Endothelial cell (in vitro differentiated cells): ENCODE measurements at regions not wholly inside any gene's neighbourhood (a gene's known extent, or its start where the extent isn't known, plus 50 kb on each side); places are given as distances from the start of the nearest gene placed in this dataset.

ENCODE experiments used
- DNase-seq: peaks from one replicate; pipeline ENCODE4 v3.0.0; 2021; ENCODE audit warnings: low spot score
- H3K27ac Mint-ChIP-seq: one replicate; pipeline ENCODE4 v1.8.0; 2021; ENCODE audit warnings: mixed read lengths, inconsistent platforms; ENCODE audit not compliant: unreplicated experiment
- H3K27me3 Mint-ChIP-seq: one replicate; pipeline ENCODE4 v1.8.0; 2021; ENCODE audit warnings: mild to moderate bottlenecking, moderate library complexity, mixed read lengths, inconsistent platforms; ENCODE audit not compliant: unreplicated experiment
- H3K36me3 Mint-ChIP-seq: one replicate; pipeline ENCODE4 v1.8.0; 2021; ENCODE audit warnings: mild to moderate bottlenecking, low read depth, mixed read lengths, inconsistent platforms; ENCODE audit not compliant: unreplicated experiment
- H3K4me1 Mint-ChIP-seq: one replicate; pipeline ENCODE4 v1.8.0; 2021; ENCODE audit warnings: mild to moderate bottlenecking, mixed read lengths, inconsistent platforms; ENCODE audit not compliant: unreplicated experiment
- H3K4me3 Mint-ChIP-seq: one replicate; pipeline ENCODE4 v1.8.0; 2021; ENCODE audit warnings: mild to moderate bottlenecking, mixed read lengths, inconsistent platforms; ENCODE audit not compliant: unreplicated experiment
- H3K9me3 Mint-ChIP-seq: one replicate; pipeline ENCODE4 v1.8.0; 2021; ENCODE audit warnings: mixed read lengths, inconsistent platforms; ENCODE audit not compliant: unreplicated experiment
- TF ChIP-seq, protein P1 (sequence below): fragments of 200-600 bp; sonication (generic); IDR thresholded peaks from one replicate; pipeline ENCODE4 v1.5.0; 2021; ENCODE audit warnings: antibody characterized with exemption; ENCODE audit not compliant: unreplicated experiment

DNA sequence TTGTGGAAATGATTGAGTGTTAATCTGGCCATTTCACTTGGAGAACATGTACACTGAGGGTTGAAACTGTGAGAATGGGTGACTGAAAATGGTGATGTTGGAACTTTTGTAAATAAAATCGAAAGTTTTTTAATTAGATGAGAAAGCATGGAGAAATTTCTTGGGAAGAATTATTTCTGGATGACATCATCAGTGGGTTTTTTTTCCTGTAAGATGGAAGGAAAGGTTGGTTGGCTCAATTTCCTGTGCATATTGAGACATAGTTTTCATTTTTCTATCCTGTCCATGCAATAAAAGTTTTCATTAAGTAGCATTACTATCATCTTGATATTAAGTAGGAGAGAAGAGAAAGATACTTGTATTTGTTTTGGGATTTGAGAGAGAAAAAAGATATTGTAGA lies 120.6 kb upstream of the HTR2A start:
- DNase-seq = no peak
- H3K36me3 Mint-ChIP-seq = no peaks in the 10 kb centered on the region
- H3K4me3 Mint-ChIP-seq = no peak overlapping the region
- no peak overlapping the region for H3K27ac Mint-ChIP-seq
- no peaks in the 10 kb centered on the region for H3K27me3 Mint-ChIP-seq
- TF ChIP-seq, protein P1, sequence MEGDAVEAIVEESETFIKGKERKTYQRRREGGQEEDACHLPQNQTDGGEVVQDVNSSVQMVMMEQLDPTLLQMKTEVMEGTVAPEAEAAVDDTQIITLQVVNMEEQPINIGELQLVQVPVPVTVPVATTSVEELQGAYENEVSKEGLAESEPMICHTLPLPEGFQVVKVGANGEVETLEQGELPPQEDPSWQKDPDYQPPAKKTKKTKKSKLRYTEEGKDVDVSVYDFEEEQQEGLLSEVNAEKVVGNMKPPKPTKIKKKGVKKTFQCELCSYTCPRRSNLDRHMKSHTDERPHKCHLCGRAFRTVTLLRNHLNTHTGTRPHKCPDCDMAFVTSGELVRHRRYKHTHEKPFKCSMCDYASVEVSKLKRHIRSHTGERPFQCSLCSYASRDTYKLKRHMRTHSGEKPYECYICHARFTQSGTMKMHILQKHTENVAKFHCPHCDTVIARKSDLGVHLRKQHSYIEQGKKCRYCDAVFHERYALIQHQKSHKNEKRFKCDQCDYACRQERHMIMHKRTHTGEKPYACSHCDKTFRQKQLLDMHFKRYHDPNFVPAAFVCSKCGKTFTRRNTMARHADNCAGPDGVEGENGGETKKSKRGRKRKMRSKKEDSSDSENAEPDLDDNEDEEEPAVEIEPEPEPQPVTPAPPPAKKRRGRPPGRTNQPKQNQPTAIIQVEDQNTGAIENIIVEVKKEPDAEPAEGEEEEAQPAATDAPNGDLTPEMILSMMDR = no peak
- peaks cover 6% of the 10 kb centered on the region for H3K4me1 Mint-ChIP-seq
- H3K9me3 Mint-ChIP-seq = no peaks in the 10 kb centered on the region

DNA sequence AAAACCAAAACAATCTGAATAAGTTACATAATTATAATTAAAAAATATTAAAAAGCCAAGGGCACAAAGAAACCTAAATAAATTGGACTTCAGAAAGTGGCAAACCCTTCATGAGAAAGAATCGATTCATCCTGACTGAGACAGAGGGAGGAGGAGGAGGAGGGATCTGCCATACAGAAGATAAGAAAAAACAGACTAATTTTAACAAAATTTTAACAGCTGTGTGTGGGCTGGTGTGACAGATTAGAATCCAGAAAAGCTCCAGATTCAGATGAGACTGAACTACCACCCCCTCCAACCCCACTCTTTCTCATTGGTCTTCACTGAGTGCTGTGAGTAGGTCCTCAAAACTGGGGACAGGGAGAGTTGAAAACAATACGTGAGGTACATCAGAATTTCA lies 111.5 kb upstream of the HTR2A start:
- no peaks in the 10 kb centered on the region for H3K4me1 Mint-ChIP-seq
- no peak overlapping the region for H3K27ac Mint-ChIP-seq
- TF ChIP-seq, protein P1 = no peak
- no peaks in the 10 kb centered on the region for H3K9me3 Mint-ChIP-seq
- H3K4me3 Mint-ChIP-seq = no peak overlapping the region
- no peaks in the 10 kb centered on the region for H3K27me3 Mint-ChIP-seq
- H3K36me3 Mint-ChIP-seq = no peaks in the 10 kb centered on the region
- no peak for DNase-seq

DNA sequence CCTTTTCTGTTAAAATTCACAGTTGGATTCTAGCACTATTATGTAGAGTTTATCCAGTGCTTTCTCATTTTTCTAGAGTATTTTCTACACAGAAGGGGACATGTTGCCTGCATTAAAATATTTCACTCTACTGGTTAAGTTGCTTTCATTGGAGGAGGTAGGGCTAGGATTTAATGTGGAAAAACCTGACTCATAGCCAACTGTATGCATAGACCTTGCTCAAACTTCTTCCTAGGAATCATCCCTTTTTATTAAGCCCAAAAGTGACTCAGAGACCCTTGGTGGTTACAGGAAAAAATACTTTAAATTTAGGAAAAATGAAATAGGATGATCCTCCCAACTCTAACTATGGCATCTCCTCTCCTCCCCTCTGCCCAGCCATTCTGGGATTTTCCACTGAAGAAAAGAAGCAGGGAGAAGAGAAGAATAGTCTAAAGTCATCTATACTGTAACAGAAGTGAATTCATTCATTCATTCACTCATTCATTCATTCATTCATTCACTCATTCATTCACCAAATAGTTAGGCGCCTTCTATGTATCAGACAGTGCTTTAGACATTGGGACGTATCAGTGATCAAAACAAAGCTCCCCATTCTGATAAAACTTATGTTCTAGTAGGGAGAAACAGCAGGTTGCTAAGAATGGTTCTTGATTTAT lies 109.0 kb upstream of the HTR2A start:
- no peaks in the 10 kb centered on the region for H3K4me1 Mint-ChIP-seq

DNA sequence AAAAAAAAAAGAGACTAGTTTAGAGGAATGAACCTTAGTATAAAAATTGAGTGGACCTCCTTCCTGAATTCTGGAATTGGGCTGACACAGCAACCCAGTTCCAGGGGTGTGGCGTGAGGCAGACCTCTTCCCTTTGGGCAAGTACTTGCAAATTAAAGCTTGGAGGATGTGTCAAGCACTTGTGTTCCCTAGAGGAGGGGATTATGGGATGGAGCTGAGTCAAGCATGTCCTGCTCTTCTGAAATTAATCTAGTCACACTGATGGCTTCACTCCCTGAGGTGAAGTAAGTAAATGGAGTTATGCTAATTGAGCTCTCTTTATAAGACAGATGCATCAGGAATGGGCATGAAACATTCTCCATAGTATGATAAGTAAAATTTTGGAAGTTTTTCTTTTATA lies 107.7 kb upstream of the HTR2A start:
- no peak overlapping the region for H3K4me3 Mint-ChIP-seq
- H3K4me1 Mint-ChIP-seq = no peaks in the 10 kb centered on the region
- no peak overlapping the region for H3K27ac Mint-ChIP-seq
- H3K27me3 Mint-ChIP-seq = no peaks in the 10 kb centered on the region
- H3K9me3 Mint-ChIP-seq = no peaks in the 10 kb centered on the region
- H3K36me3 Mint-ChIP-seq = no peaks in the 10 kb centered on the region
- DNase-seq = no peak
- TF ChIP-seq, protein P1 = no peak

More for the DNA sequence above, 109.0 kb upstream of the HTR2A start:
- Mint-ChIP-seq H3K9me3 (no peaks in the 10 kb centered on the region), H3K36me3 (no peaks in the 10 kb centered on the region), H3K27me3 (no peaks in the 10 kb centered on the region), H3K4me3 (no peak overlapping the region), H3K27ac (no peak overlapping the region)
- TF ChIP-seq, protein P1 = no peak
- no peak for DNase-seq

DNA sequence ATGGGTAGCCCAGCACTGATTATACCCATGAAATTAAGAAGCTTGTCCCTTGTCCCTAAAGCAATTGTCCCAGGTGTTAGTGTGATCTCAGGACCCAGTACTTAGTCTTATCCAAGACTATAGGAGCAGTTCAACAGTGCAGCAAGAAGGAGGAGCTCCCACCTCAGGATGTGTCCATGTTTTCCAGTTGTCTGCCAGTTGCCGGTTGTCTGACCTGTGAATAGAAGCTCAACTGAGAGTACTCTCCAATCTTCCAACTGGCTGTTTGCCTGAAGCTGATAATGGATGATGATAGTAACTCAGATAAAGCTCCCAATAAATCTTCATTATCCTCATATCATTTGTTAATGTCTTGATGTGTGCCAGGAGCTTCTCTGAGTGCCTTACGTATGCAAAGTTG lies 107.2 kb upstream of the HTR2A start:
- DNase-seq = no peak
- TF ChIP-seq, protein P1 = no peak
- Mint-ChIP-seq H3K4me1 (no peaks in the 10 kb centered on the region), H3K27me3 (no peaks in the 10 kb centered on the region), H3K4me3 (no peak overlapping the region), H3K36me3 (no peaks in the 10 kb centered on the region), H3K9me3 (no peaks in the 10 kb centered on the region), H3K27ac (no peak overlapping the region)
